OCI-LY3 (cell line): ENCODE measurements at regions not wholly inside any gene's neighbourhood (a gene's known extent, or its start where the extent isn't known, plus 50 kb on each side); places are given as distances from the start of the nearest gene placed in this dataset.

Experiments
- CTCF ChIP-seq: fragments of 200-600, 300-600 bp; sonication (generic); IDR thresholded peaks from 2 replicates; pipeline ENCODE4 v1.5.1; 2014; ENCODE audit warnings: antibody characterized with exemption, low read length, low read depth
- EZH2phosphoT487 ChIP-seq: fragments of 200-600 bp; shearing (Covaris generic); IDR thresholded peaks from 2 replicates; pipeline ENCODE4 v1.6.1; 2018; ENCODE audit warnings: antibody characterized with exemption, mixed run types, low read depth

- TF ChIP-seq CTCF, result no peak
- no peak for TF ChIP-seq EZH2phosphoT487
Observed at GRCh38 chr1:41995441-41996130, 76.9 kb upstream of the HIVEP3 start.
